ENCODE measurements at regions not wholly inside any gene's neighbourhood (a gene's known extent, or its start where the extent isn't known, plus 50 kb on each side); places are given as distances from the start of the nearest gene placed in this dataset.

GRCh38 chr4:22220965-22221364 is 272.4 kb upstream of the KCNIP4 start:
- no peak overlapping the region for H3K4me3 ChIP-seq (ENCODE audit: low read depth, low read length)
- H3K36me3 ChIP-seq (ENCODE audit: control insufficient read depth in 2 of 2, insufficient read depth in 1 of 2, low read length in 2 of 2) = no peaks in the 10 kb centered on the region
- H3K27ac ChIP-seq (ENCODE audit: extremely low read depth, low read depth, low read length) = no peak overlapping the region
- ChIA-PET POLR2A (no interaction called here), CTCF (no interaction called here)
- no peaks in the 10 kb centered on the region for H3K4me1 ChIP-seq (ENCODE audit: control insufficient read depth, insufficient read depth, low read length)
- TF ChIP-seq RBAK (tag by site-specific recombination; IDR thresholded peaks at IDR 0.05) (no peak), ZNF174 (tag by site-specific recombination; IDR thresholded peaks at IDR 0.05) (no peak), ZNF624 (tag by site-specific recombination; IDR thresholded peaks at IDR 0.05) (no peak), ZNF211 (tag by site-specific recombination; IDR thresholded peaks at IDR 0.05; ENCODE audit: low read depth) (no peak), ZNF626 (tag by site-specific recombination; IDR thresholded peaks at IDR 0.05) (no peak), ZNF398 (tag by site-specific recombination; IDR thresholded peaks at IDR 0.05) (no peak), ZNF416 (tag by site-specific recombination; IDR thresholded peaks at IDR 0.05) (no peak), AEBP2 (tag by site-specific recombination; IDR thresholded peaks at IDR 0.05; ENCODE audit: borderline replicate concordance) (no peak), ZBTB48 (tag by site-specific recombination; IDR thresholded peaks at IDR 0.05) (no peak), ZNF10 (tag by site-specific recombination; IDR thresholded peaks at IDR 0.05) (no peak), ZNF473 (tag by site-specific recombination; IDR thresholded peaks at IDR 0.05) (no peak), KLF9 (tag by site-specific recombination; IDR thresholded peaks at IDR 0.05; ENCODE audit: low read depth) (no peak), ZNF221 (tag by site-specific recombination; IDR thresholded peaks at IDR 0.05; ENCODE audit: borderline replicate concordance) (no peak), ZNF248 (tag by site-specific recombination; IDR thresholded peaks at IDR 0.05) (no peak), BCL6B (tag by site-specific recombination; IDR thresholded peaks at IDR 0.05) (no peak), ZNF133 (tag by site-specific recombination; IDR thresholded peaks at IDR 0.05) (no peak), ZNF24 (tag by site-specific recombination; IDR thresholded peaks at IDR 0.05) (no peak), ZNF391 (tag by site-specific recombination; IDR thresholded peaks at IDR 0.05; ENCODE audit: borderline replicate concordance, low read depth) (no peak), ZNF26 (tag by site-specific recombination; IDR thresholded peaks at IDR 0.05) (no peak), OSR2 (tag by site-specific recombination; IDR thresholded peaks at IDR 0.05) (no peak)
- no peaks in the 10 kb centered on the region for H3K9me3 ChIP-seq (ENCODE audit: control insufficient read depth, insufficient read depth, low read depth, low read length)

GRCh38 chr4:22217480-22217879 is 268.9 kb upstream of the KCNIP4 start:
- no peak overlapping the region for H3K27ac ChIP-seq (ENCODE audit: extremely low read depth, low read depth, low read length)
- CTCF ChIA-PET = no interaction called here
- no peak overlapping the region for H3K4me3 ChIP-seq (ENCODE audit: low read depth, low read length)
- POLR2A ChIA-PET = no interaction called here
- H3K9me3 ChIP-seq (ENCODE audit: control insufficient read depth, insufficient read depth, low read depth, low read length) = no peaks in the 10 kb centered on the region
- no peaks in the 10 kb centered on the region for H3K4me1 ChIP-seq (ENCODE audit: control insufficient read depth, insufficient read depth, low read length)
- H3K36me3 ChIP-seq (ENCODE audit: control insufficient read depth in 2 of 2, insufficient read depth in 1 of 2, low read length in 2 of 2) = no peaks in the 10 kb centered on the region
- TF ChIP-seq ZNF292 (tag by site-specific recombination; IDR thresholded peaks at IDR 0.05; ENCODE audit: borderline replicate concordance, low read depth) (no peak), ZNF518A (tag by site-specific recombination; conservative IDR thresholded peaks at IDR 0.05; ENCODE audit: low read depth) (no peak), ZNF114 (tag by site-specific recombination; IDR thresholded peaks at IDR 0.05) (no peak), SALL2 (tag by site-specific recombination; IDR thresholded peaks at IDR 0.05; ENCODE audit: borderline replicate concordance) (no peak), OSR2 (tag by site-specific recombination; IDR thresholded peaks at IDR 0.05) (no peak), ZNF2 (tag by site-specific recombination; IDR thresholded peaks at IDR 0.05) (no peak), ZNF248 (tag by site-specific recombination; IDR thresholded peaks at IDR 0.05) (no peak), ZNF426 (tag by site-specific recombination; IDR thresholded peaks at IDR 0.05) (no peak)

All from HEK293 (cell line).